ENCODE measurements at regions not wholly inside any gene's neighbourhood (a gene's known extent, or its start where the extent isn't known, plus 50 kb on each side); places are given as distances from the start of the nearest gene placed in this dataset.

DNA sequence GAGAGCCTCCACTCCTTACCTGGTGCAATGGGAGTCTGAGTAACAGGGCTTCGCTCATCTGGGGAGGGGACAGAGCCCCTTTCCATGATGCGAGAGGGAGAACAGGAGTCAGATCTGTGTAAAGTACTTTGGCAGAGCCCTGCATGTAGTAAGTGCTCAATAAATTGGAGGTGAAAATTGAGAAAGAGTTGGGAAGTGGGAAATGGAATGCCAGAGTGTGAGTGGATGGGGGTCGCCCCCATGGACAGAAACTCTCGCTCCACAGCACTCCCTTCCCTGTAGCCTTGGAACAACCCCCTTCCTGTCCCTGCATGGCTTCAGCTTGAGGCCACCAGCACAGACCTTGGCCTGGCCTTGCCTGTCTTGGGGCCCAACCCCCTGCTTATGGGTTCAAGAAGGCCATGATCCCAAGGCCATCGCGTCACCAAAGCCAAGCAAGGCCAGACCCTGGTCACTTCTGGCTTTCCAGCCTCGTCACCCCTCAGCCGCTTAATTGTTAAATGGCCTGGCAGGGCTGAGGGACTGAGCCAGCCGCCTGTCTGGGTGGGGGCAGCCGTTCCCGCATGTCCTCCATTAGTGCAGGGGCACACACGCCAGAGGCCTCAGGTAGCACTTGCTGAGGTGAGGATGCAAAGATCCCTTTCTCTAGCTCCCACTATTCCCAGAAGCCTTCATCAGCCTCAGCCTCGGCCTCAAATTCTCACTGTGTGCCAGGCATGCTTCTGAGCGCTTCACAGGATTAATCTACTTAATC is 93.7 kb upstream of the PTPN1 start:
- Histone ChIP-seq H3K4me3 (ENCODE audit: low read depth in 1 of 2, low read length in 1 of 2) (no peak overlapping the region), H3K36me3 (no peaks in the 10 kb centered on the region), H3K27ac (no peak overlapping the region), H3K27me3 (no peaks in the 10 kb centered on the region), H3K4me1 (ENCODE audit: control insufficient read depth in 1 of 2, insufficient read depth in 1 of 2, low read depth in 1 of 2, low read length in 1 of 2) (peaks cover 10 to 14% of the 10 kb centered on the region in 2 experiments), H3K9me3 (no peaks in the 10 kb centered on the region)
- TF ChIP-seq, protein P1, sequence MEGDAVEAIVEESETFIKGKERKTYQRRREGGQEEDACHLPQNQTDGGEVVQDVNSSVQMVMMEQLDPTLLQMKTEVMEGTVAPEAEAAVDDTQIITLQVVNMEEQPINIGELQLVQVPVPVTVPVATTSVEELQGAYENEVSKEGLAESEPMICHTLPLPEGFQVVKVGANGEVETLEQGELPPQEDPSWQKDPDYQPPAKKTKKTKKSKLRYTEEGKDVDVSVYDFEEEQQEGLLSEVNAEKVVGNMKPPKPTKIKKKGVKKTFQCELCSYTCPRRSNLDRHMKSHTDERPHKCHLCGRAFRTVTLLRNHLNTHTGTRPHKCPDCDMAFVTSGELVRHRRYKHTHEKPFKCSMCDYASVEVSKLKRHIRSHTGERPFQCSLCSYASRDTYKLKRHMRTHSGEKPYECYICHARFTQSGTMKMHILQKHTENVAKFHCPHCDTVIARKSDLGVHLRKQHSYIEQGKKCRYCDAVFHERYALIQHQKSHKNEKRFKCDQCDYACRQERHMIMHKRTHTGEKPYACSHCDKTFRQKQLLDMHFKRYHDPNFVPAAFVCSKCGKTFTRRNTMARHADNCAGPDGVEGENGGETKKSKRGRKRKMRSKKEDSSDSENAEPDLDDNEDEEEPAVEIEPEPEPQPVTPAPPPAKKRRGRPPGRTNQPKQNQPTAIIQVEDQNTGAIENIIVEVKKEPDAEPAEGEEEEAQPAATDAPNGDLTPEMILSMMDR (IDR thresholded peaks at IDR 0.05) = no peak

DNA sequence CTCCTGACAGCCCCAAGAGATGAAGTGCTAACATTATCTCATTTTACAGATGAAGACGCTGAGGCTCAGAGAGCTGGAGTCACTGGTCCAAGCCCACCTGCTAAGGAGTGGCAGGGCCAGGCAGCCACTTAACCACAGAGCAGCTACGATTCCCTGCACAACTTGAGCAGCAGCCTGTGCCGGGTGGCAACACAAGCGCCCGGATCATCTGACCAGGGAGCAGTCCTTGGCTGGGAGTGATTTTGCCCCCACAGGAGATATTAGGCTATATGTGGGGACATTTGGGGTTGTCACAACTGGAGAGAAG is 93.2 kb upstream of the PTPN1 start:
- no peak overlapping the region for H3K4me3 ChIP-seq (ENCODE audit: low read depth in 1 of 2, low read length in 1 of 2)
- H3K4me1 ChIP-seq (ENCODE audit: control insufficient read depth in 1 of 2, insufficient read depth in 1 of 2, low read depth in 1 of 2, low read length in 1 of 2) = peaks cover 10 to 14% of the 10 kb centered on the region in 2 experiments
- H3K27me3 ChIP-seq = no peaks in the 10 kb centered on the region
- no peaks in the 10 kb centered on the region for H3K36me3 ChIP-seq
- no peak overlapping the region for H3K27ac ChIP-seq
- no peaks in the 10 kb centered on the region for H3K9me3 ChIP-seq
- TF ChIP-seq, protein P1 (IDR thresholded peaks at IDR 0.05) = no peak

DNA sequence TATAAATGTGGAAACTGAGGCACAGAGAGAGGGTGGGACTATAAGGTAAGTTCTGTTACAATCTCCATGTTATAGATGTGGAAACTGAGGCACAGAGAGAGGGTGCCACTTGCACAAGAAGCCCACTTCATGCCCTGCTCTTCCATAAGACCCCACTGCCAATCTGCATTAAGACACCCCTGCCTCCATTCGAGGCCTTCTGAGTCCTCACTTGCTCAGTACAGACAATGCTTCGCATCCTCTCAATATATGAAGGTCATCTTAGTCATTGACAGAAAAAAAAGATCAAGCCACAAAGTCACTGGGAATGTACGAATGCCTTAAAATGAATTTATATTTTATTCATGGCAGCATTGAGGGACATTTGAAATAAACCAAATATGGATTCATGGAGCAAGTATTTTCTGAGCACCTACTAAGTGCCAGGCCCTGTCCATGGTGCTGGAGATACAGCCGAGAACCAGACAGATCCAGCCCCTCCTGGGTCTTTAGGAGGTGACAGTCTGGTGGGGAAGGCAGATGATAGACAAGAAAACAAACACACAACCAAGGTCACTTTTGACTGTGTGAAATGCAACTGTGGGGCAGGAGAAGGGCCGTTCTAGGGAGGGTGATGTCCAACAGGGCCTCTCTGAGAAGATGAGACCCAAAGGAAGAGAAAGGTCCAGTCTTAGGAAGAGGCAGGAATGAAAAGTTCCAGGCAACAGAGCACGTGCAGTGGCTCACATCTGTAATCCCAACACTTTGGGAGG is 92.5 kb upstream of the PTPN1 start:
- H3K4me1 ChIP-seq (ENCODE audit: control insufficient read depth in 1 of 2, insufficient read depth in 1 of 2, low read depth in 1 of 2, low read length in 1 of 2) = peaks cover 7 to 10% of the 10 kb centered on the region in 2 experiments
- no peaks in the 10 kb centered on the region for H3K36me3 ChIP-seq
- TF ChIP-seq, protein P1 (IDR thresholded peaks at IDR 0.05) = no peak
- no peak overlapping the region for H3K4me3 ChIP-seq (ENCODE audit: low read depth in 1 of 2, low read length in 1 of 2)
- H3K9me3 ChIP-seq = no peaks in the 10 kb centered on the region
- H3K27ac ChIP-seq = no peak overlapping the region
- no peaks in the 10 kb centered on the region for H3K27me3 ChIP-seq

DNA sequence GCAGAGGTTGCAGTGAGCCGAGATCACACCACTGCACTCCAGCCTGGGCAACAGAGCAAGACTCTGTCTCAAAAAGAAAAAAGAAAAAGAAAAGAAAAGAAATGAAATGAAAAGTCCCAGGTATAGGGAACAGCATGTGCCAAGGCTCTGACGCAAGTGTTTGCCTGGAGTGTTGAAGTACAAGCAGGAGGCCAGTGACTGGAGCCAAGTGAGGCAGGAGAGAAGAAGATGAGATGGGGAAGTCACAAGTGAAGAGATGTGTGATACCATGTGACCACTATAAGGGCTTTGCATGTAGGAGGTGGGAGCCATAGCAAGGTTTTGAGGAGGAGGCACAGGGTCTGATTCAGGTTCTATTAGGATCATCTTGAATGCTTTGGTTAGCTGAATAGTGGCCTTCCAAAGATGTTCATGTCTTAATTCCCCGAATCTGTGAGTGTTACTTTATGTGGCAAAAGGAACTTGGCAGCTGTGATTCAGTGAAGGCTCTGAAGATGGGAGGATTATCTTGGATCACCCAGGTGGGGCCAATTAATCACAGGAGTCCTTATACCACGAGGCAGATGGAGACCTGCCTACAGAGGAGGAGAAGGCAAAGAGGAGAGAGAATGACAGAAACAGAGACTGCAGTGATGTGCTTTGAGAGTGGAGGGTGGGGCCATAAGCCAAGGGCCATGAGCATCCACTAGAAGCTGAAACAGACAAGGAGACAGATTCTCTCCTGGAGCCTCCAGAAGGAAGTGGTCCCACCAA is 91.1 kb upstream of the PTPN1 start:
- TF ChIP-seq, protein P1 (IDR thresholded peaks at IDR 0.05) = no peak
- no peaks in the 10 kb centered on the region for H3K4me1 ChIP-seq (ENCODE audit: control insufficient read depth in 1 of 2, insufficient read depth in 1 of 2, low read depth in 1 of 2, low read length in 1 of 2)
- H3K27me3 ChIP-seq = no peaks in the 10 kb centered on the region
- no peaks in the 10 kb centered on the region for H3K36me3 ChIP-seq
- no peak overlapping the region for H3K4me3 ChIP-seq (ENCODE audit: low read depth in 1 of 2, low read length in 1 of 2)
- H3K27ac ChIP-seq = no peak overlapping the region
- no peaks in the 10 kb centered on the region for H3K9me3 ChIP-seq

DNA sequence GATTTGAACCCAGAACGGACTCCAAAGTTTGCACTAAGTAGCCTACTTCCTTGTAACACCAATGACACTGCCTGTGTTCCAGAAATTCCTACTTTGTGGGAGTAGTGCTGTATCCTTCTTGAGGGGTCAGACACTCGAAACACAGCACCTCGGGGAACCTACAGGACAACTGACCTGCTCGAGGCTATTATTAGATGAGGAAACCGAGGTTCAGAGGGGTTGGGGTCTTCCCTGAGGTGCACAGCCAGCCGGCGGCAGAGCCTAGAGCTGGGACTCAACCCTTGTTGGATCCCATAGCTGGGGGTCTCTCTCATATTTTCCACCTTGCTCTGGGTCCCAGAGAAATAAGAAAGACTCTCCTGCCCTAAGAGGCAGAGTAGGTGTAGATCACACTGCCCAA is 89.8 kb upstream of the PTPN1 start:
- no peaks in the 10 kb centered on the region for H3K9me3 ChIP-seq
- H3K4me1 ChIP-seq (ENCODE audit: control insufficient read depth in 1 of 2, insufficient read depth in 1 of 2, low read depth in 1 of 2, low read length in 1 of 2) = no peaks in the 10 kb centered on the region
- H3K27me3 ChIP-seq = peaks cover under 1% of the 10 kb centered on the region
- H3K27ac ChIP-seq = no peak overlapping the region
- no peaks in the 10 kb centered on the region for H3K36me3 ChIP-seq
- TF ChIP-seq, protein P1 (IDR thresholded peaks at IDR 0.05) = no peak
- H3K4me3 ChIP-seq (ENCODE audit: low read depth in 1 of 2, low read length in 1 of 2) = no peak overlapping the region
